ENCODE measurements at regions not wholly inside any gene's neighbourhood (a gene's known extent, or its start where the extent isn't known, plus 50 kb on each side); places are given as distances from the start of the nearest gene placed in this dataset.

GRCh38 chr9:28439688-28440087 is 866.4 kb upstream of the C9orf72 start (continued):
- TF ChIP-seq UBTF (IDR thresholded peaks at IDR 0.05; ENCODE audit: borderline replicate concordance in 1 of 2, low read depth in 2 of 2, low read length in 2 of 2) (no peak), NFRKB (IDR thresholded peaks at IDR 0.05; ENCODE audit: low read depth) (no peak)

- in situ Hi-C loops (cut with MboI): no loop called here
- ATAC-seq: no peak
- no TSS peak for BruUV-seq (replicated peaks)
- TF ChIP-seq ZNF609 (CRISPR knock-in tag; IDR thresholded peaks at IDR 0.05; ENCODE audit: borderline replicate concordance) (no peak), CCAR2 (IDR thresholded peaks at IDR 0.05; ENCODE audit: low read depth, low read length) (no peak), KLF16 (IDR thresholded peaks at IDR 0.05) (no peak), SLC30A9 (CRISPR knock-in tag; IDR thresholded peaks at IDR 0.05) (no peak), TFAP4 (CRISPR knock-in tag; IDR thresholded peaks at IDR 0.05; ENCODE audit: borderline replicate concordance) (no peak), ZBTB7A (IDR thresholded peaks at IDR 0.05; ENCODE audit: borderline replicate concordance, control insufficient read depth, low read depth, low read length) (no peak), XRCC5 (IDR thresholded peaks at IDR 0.05; ENCODE audit: low read depth, low read length) (no peak), MAZ (CRISPR knock-in tag; conservative IDR thresholded peaks at IDR 0.05 in 1 of 2, IDR thresholded peaks at IDR 0.05 in 1 of 2) (no peak), IFI16 (CRISPR knock-in tag; IDR thresholded peaks at IDR 0.05) (no peak), ZNF431 (CRISPR knock-in tag; IDR thresholded peaks at IDR 0.05) (no peak), ZNF274 (IDR thresholded peaks at IDR 0.05; ENCODE audit: borderline replicate concordance, low read depth, low read length) (no peak), ESRRA (IDR thresholded peaks at IDR 0.05; ENCODE audit: borderline replicate concordance, low read depth) (no peak)
Observed at GRCh38 chr9:28443461-28443860, 870.2 kb upstream of the C9orf72 start.

More at GRCh38 chr9:28443461-28443860, 870.2 kb upstream of the C9orf72 start:
- DNase-seq (ENCODE audit: extremely low read depth in 1 of 4, low spot score in 3 of 4) (no peak), FAIRE-seq (no peak)
- H3K9me3 ChIP-seq (replicated peaks; ENCODE audit: control insufficient read depth, insufficient read depth, low read depth, low read length): no peaks in the 10 kb centered on the region
- 0% methylated on average over 1 of the region's 4 CpGs for WGBS (ENCODE audit: insufficient coverage, low coverage, missing lambda C conversion rate)
- H3K36me3 ChIP-seq (ENCODE audit: control insufficient read depth, insufficient read depth, low read length): no peaks in the 10 kb centered on the region
- H3K4me3 ChIP-seq: no peak overlapping the region
- no peaks in the 10 kb centered on the region for H3K27me3 ChIP-seq (ENCODE audit: control insufficient read depth in 2 of 2, insufficient read depth in 2 of 2, low read length in 2 of 2)
- no peaks in the 10 kb centered on the region for H3K4me1 ChIP-seq (replicated peaks in 1 of 2; ENCODE audit: control insufficient read depth in 2 of 2, insufficient read depth in 2 of 2, low read length in 2 of 2)
- H3K4me2 ChIP-seq (ENCODE audit: insufficient read depth, low read length): no peak overlapping the region
- H3K27ac ChIP-seq (ENCODE audit: extremely low read depth, low read depth, low read length): no peak overlapping the region
- H4K20me1 ChIP-seq (replicated peaks; ENCODE audit: control insufficient read depth, insufficient read depth, low read length): no peaks in the 10 kb centered on the region
- no peak overlapping the region for H2AFZ ChIP-seq (ENCODE audit: low read depth, low read length)
- no peaks in the 10 kb centered on the region for H3K79me2 ChIP-seq (ENCODE audit: control insufficient read depth, insufficient read depth, low read length)
- POLR2A ChIA-PET: no interaction called here
- H3K9me1 ChIP-seq (ENCODE audit: control insufficient read depth, insufficient read depth, low read length): no peaks in the 10 kb centered on the region
- no peak overlapping the region for H3K9ac ChIP-seq (ENCODE audit: insufficient read depth in 1 of 2, low read depth in 2 of 2, low read length in 2 of 2)
- CTCF ChIA-PET (ENCODE audit: low intra/inter-chr PET ratio): no interaction called here
- intact Hi-C loops (cut with micrococcal nuclease): no loop called here

Measured in K562 (cell line).